Duodenal mucosa (tissue), 2 donors: ENCODE measurements at regions not wholly inside any gene's neighbourhood (a gene's known extent, or its start where the extent isn't known, plus 50 kb on each side); places are given as distances from the start of the nearest gene placed in this dataset.
"Not testable (repeated sequence)": the region's sequence is repeated elsewhere in the genome, so short reads cannot be mapped to it uniquely, and the experiment has no call there.

ENCODE experiments used
- H3K27ac ChIP-seq: one replicate; pipeline ENCODE4 v1.7.0; 2013; ENCODE audit warnings: low read depth, low read length
- H3K27me3 ChIP-seq, 2 donors: one replicate each; pipeline ENCODE4 v1.7.0; 2013; ENCODE audit warnings: low read length in 2 of 2, control low read depth in 1 of 2; ENCODE audit not compliant: insufficient read depth in 2 of 2, control insufficient read depth in 1 of 2
- H3K36me3 ChIP-seq, 2 donors: one replicate each; pipeline ENCODE4 v1.7.0; 2013; ENCODE audit warnings: low read length in 2 of 2, control low read depth in 1 of 2; ENCODE audit not compliant: insufficient read depth in 2 of 2, control insufficient read depth in 1 of 2
- H3K4me1 ChIP-seq, 2 donors: one replicate each; pipeline ENCODE4 v1.7.0; 2013; ENCODE audit warnings: low read length in 2 of 2, control low read depth in 1 of 2; ENCODE audit not compliant: insufficient read depth in 2 of 2, control insufficient read depth in 1 of 2
- H3K4me3 ChIP-seq, 2 donors: one replicate each; pipeline ENCODE4 v1.7.0; 2013; ENCODE audit warnings: low read length in 2 of 2, low read depth in 1 of 2
- H3K9ac ChIP-seq, 2 donors: one replicate each; pipeline ENCODE4 v1.7.0; 2013; ENCODE audit warnings: low read length in 2 of 2, low read depth in 1 of 2
- H3K9me3 ChIP-seq, 2 donors: one replicate each; pipeline ENCODE4 v1.7.0; 2013; ENCODE audit warnings: low read length in 2 of 2, control low read depth in 1 of 2; ENCODE audit not compliant: control insufficient read depth in 1 of 2

DNA sequence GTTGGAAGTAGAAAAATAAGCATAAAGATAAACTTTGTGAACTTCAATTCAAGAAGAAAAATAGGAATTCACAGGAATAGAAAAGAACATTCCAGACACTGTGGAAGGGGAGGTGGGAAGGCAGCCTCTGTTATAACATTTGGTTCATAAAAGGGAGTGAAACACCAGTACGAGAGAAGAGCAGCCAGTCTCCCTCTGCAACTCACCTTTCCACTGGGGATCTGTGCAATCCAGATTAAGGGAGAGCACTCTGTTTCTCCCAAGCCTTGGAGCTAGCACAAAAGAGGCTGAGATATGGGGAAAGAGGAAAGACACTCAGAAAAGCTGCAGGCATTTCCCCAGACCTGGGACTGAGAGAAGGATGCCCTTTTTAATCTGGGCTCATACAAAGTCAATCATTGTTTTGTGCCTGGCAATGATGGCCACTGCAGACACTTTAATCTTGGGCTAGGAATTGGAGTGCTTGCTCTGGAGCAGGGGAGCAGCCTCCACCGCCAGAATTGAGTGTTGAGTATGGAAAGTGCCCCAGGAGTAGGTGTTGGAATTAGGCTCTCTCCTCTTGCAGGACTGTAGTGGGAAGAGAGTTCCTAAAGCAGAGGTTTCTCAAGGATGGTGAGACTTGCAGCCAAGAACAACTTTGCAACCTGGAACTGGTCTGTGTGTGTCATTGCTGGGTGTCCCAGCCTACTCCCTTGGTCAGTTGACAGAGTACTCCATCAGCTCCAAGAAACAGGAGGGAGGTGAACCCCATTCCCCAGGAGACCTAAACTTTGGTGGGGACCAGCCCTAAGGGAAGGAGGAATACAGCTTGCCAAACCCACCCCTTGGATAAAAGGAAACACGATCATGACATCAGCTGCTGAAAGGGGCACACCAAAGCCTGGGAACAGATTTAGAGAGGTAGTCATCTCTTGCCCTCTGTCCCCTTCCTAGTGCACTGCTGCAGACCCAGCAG is 1510.2 kb upstream of the TPTE start:
- H3K4me3 ChIP-seq, H3K36me3 ChIP-seq, H3K27ac ChIP-seq, H3K4me1 ChIP-seq, H3K27me3 ChIP-seq, H3K9ac ChIP-seq: not testable (repeated sequence)
- peaks cover 47 to 68% of the 10 kb centered on the region in 2 donors for H3K9me3 ChIP-seq

DNA sequence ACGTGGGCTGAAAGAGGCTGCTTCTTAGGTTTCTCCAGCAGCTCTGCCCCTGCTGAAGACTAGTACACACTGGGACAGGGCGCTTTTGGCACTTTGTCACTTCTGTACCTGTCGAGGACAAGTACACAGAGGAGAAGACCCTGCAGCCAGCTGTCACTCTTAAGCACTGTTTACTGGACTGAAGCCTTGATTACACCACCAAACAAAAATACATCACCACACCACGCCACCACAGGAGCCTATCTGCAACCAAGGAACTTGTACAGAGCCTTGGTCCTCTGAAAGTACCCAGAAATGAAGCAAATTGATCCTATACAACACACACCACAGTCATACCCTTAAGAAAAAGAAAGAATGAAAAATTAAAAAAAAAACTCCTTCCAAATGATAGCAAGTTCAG is 1509.5 kb upstream of the TPTE start:
- not testable (repeated sequence) for H3K27me3 ChIP-seq

DNA sequence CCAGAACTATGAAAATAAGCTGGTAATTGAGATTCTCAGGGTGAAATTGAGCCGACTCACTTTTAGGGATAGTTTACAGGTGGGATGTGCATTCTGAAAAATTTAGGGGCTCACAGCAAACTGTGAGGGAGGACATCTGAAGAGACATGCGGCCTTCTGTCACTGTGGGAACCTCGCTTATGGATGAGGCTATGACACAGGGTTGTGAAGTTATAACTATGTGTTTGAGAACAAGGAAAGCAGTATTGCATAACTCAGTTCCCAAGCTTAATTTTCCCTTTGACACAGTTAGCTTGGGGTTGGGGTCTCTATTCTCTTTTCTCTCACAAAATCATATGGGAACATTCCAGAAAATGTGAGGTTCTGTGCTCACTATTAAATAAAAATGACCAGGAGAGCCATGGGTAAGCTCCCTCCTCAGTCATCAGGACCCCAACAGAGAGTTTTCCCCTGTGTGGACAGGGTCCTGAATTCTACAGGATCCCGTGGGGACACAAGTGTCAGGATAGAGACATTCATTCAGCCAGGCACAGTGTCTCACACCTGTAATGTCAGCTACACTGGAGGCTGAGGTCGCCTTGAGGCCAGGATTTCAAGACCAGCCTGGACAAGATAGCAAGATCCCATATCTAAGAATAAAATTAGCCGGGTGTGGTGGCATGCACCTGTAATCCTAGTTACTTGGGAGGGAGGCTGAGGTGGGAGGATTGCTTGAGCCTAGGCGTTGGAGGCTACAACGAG is 1507.7 kb upstream of the TPTE start:
- not testable (repeated sequence) for H3K9ac ChIP-seq, H3K36me3 ChIP-seq, H3K27ac ChIP-seq, H3K27me3 ChIP-seq, H3K4me3 ChIP-seq, H3K4me1 ChIP-seq
- H3K9me3 ChIP-seq = peaks cover 37 to 55% of the 10 kb centered on the region in 2 donors

More for the DNA sequence above, 1509.5 kb upstream of the TPTE start:
- H3K4me3 ChIP-seq, H3K9ac ChIP-seq, H3K4me1 ChIP-seq, H3K36me3 ChIP-seq, H3K27ac ChIP-seq: not testable (repeated sequence)
- H3K9me3 ChIP-seq = peaks cover 42 to 66% of the 10 kb centered on the region in 2 donors

DNA sequence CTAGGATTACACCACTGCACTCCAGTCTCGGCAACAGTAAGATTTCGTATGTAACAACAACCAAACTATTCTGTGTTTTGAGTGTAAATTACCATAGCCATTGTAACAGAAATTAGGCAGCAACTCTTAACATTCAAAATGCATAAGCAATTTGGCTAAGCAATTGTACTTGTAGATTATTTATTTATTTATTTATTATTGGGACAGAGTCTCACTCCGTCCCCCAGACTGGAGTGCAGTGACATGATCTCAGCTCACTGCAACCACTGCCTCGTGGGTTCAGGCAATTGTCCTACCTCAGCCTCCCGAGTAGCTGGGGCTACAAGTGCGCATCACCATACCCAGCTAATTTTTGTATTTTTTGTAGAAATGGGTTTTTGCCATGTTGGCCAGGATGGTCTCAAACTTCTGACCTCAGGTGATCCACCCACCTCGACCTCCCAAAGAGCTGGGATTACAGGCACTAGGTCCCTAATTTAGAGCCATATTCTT is 1507.1 kb upstream of the TPTE start:
- H3K27me3 ChIP-seq, H3K27ac ChIP-seq, H3K4me3 ChIP-seq, H3K9ac ChIP-seq, H3K36me3 ChIP-seq, H3K4me1 ChIP-seq: not testable (repeated sequence)
- H3K9me3 ChIP-seq = peaks cover 31 to 49% of the 10 kb centered on the region in 2 donors

DNA sequence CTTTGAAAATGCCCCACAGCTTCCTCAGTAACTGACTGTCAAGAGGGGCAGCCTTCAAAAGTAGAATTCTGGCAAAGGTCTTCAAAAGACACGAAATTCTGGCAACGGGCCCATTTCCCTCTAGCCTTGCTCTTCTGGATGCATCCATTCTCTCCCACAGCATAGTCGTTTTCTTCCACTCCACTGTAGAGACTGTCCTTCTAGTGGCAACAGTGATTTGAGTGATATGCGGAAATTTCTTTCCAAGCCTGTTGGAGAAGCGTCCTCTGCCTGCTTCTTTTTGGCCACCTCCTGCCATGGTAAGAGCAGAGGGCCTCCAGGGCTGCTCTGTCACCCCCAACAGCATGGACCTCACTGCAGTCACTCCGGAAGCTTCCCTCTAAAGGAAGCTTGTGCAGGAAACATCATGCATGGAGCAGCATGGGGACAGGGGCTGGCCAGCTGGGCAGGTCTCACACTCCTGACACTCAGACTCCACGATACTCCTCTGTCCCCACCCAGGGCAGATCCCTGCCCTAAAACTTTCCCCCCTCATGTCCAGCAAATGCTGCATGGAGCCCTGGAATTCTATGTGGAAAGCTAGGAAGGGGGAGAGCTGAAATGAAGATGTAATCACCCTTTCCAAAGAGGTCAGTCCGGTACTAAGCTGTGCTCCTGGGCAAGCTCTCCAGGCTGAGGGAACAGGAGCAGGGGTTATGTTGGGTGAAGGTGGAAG is 1505.7 kb upstream of the TPTE start:
- H3K36me3 ChIP-seq, H3K4me3 ChIP-seq, H3K27me3 ChIP-seq, H3K27ac ChIP-seq, H3K9ac ChIP-seq, H3K4me1 ChIP-seq: not testable (repeated sequence)
- peaks cover 28 to 41% of the 10 kb centered on the region in 2 donors for H3K9me3 ChIP-seq

DNA sequence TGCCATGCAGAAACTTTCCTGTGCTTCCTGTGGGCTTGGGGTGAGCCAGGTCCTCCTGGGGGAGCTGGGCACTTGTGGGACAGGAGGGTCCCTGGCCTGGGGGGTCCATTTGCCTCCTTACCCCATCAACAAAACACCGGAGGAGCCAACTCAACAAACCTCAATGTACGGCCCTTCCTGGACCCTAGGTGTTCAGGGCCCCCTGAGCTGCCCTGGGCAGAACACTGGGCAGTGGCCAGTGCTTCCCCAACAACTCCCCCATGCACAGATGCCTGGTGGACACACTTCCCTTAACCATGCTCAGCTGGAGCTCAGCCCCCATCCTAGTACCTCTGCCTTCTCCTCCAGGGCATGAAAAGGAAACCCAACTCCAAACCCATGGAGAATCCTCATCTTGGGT is 1504.2 kb upstream of the TPTE start:
- not testable (repeated sequence) for H3K36me3 ChIP-seq, H3K27ac ChIP-seq, H3K27me3 ChIP-seq, H3K4me1 ChIP-seq, H3K9ac ChIP-seq, H3K4me3 ChIP-seq
- peaks cover 18 to 27% of the 10 kb centered on the region in 2 donors for H3K9me3 ChIP-seq

DNA sequence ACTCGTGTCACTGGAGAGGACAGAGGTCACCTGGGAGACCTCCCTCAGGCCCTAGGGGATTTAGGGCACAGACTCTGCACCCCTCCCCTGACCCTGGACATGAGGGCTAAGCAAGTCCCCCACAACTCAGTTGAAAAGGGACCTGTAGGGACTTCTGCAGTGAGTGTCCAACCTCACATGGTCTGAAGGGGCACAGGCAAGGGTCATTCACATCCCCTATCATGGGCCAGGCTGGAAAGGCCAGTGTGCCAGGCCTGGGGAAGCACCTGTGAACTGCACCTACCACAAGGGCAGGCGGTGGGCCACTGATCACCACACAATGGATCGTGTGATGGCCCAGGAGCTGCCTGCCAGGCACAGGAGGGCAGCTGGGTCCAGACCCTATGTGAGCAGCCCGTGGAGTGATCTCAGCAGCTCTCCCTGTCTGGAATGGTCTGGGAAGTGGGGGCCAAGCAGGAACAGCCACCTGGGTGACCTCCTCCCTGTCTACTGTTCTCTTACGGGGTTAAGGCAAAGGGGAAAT is 1502.6 kb upstream of the TPTE start:
- H3K9ac ChIP-seq, H3K27me3 ChIP-seq, H3K4me3 ChIP-seq, H3K27ac ChIP-seq, H3K36me3 ChIP-seq, H3K4me1 ChIP-seq: not testable (repeated sequence)
- peaks cover 14 to 15% of the 10 kb centered on the region in 2 donors for H3K9me3 ChIP-seq

DNA sequence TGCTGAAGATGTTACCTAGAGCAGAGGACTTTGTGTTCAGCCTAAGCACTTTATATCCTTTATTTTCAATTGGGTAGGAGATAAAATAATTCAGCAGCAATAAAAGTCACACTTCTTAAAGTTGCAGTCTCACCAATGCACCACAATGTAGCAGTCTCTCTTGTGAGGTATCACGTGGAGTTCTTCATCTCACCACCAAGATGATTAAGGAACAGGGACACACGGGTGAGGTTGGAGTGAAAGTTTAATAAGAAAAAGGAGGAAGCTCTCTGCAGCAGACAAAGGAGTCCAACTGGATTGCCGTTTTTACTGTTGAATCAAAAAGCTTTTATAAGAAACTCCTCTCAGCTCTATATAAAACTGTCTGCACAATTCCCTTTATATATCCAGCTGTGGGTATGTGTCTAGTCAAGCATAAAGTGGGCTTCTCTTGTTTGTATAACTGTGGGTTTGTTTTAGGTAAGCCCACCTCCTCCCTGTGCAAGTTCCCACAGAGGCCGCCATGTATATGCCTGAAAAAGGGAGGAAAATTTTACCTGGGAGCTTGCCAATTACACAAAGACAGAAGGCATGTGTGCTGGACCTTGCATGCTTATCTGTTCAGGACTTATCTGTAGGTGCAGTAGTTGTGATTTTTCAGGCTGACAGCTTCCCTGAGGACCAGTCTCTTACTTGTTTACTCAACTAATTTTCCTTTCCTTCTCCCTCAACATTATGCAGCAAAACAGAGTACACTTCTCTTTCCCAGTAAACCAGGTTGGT is 1497.2 kb upstream of the TPTE start:
- H3K9ac ChIP-seq, H3K27me3 ChIP-seq, H3K36me3 ChIP-seq: not testable (repeated sequence)

DNA sequence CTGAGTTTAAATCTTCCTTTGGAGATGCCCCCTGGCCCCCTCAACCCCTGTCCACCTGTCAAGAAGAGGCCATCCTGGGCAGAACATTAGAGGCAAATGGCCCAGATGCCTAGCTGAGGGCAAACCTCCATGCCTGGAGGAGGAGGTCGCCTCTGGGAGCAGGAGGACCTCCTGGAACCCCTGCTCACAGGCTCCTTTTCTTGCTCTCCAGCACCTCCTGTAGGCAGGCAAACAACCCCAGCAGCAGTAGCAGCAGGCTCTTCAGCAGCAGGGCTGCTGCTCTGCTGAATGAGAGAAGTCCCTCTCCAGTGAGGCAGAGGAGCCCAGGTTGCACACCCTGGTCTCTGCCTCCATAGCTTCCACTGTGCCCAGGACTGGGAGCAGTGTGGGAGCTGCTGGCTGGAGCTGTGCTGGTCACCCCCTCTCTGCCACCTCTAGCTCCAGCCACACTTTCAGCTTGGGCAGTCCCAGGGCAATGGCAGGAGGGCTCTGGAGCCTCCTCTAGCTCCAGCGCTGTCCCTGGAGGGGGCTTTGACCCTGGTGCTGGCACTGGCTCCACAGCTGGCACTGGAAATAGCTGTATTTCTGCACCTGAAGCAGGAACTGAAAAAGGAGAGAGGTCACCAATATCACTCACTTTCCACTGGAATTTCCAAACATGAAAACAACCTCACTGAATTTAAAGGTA is 1494.5 kb upstream of the TPTE start:
- H3K27me3 ChIP-seq, H3K9ac ChIP-seq, H3K4me1 ChIP-seq, H3K36me3 ChIP-seq, H3K27ac ChIP-seq, H3K4me3 ChIP-seq: not testable (repeated sequence)
- H3K9me3 ChIP-seq = peaks cover 8 to 17% of the 10 kb centered on the region in 2 donors

More for the DNA sequence above, 1497.2 kb upstream of the TPTE start:
- peaks cover 4 to 12% of the 10 kb centered on the region in 2 donors for H3K9me3 ChIP-seq
- H3K27ac ChIP-seq, H3K4me3 ChIP-seq, H3K4me1 ChIP-seq: not testable (repeated sequence)
